Fibroblast of mammary gland (primary cell): ENCODE measurements at regions not wholly inside any gene's neighbourhood (a gene's known extent, or its start where the extent isn't known, plus 50 kb on each side); places are given as distances from the start of the nearest gene placed in this dataset.

ENCODE experiments used
- DNase-seq: peaks from one replicate; pipeline ENCODE4 v3.0.0-alpha.2; 2010; ENCODE audit warnings: low read depth
- H3K4me3 ChIP-seq: 2 replicates; pipeline ENCODE4 v1.5.1; 2011; ENCODE audit warnings: low read depth, mild to moderate bottlenecking, low read length, moderate library complexity; ENCODE audit not compliant: control insufficient read depth
- TF ChIP-seq, protein P1 (sequence below): conservative IDR thresholded peaks from 2 replicates; pipeline ENCODE4 v1.5.1; 2011; ENCODE audit warnings: low read depth, low read length, inconsistent platforms; ENCODE audit not compliant: control insufficient read depth, insufficient read depth

DNA sequence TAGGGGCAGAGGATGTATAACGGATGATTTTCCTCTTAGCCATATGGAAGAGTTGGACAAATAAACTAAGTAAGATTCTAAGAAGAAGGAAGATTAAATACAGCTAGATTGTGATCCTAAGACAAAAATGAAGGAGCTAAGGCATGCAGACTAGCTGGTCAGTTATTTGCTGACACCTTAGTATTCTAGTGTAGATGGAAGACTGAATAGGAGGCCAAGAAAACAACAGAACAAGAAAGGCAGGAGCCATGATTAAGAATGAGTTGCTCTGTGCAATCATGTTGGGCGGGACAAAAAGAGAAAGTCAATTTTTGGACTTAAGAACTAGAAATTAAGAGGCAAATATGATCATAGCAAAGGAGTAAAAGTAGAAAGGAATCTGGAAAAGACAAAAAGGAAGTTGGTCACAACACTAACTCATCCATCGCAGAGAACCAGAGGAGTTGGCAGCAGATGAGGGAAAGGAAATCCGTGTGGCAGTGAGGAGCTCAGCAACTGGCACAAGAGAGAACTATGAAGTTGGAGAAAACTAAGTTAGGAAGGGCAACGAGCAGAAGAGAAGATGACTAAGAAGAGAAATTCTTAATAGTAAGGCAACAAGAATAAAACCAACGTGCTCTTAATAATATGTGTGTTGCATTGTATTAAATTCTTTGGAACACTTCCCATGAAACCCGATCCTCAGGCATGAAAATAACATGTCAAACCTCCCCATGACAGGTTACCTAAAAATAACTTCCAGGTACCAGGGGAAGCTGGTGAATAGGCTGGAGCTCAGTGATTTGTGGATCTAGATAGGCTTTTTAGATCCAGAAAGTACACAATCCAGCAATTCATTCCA is 234.4 kb downstream of the LTN1 start:
- TF ChIP-seq, protein P1, sequence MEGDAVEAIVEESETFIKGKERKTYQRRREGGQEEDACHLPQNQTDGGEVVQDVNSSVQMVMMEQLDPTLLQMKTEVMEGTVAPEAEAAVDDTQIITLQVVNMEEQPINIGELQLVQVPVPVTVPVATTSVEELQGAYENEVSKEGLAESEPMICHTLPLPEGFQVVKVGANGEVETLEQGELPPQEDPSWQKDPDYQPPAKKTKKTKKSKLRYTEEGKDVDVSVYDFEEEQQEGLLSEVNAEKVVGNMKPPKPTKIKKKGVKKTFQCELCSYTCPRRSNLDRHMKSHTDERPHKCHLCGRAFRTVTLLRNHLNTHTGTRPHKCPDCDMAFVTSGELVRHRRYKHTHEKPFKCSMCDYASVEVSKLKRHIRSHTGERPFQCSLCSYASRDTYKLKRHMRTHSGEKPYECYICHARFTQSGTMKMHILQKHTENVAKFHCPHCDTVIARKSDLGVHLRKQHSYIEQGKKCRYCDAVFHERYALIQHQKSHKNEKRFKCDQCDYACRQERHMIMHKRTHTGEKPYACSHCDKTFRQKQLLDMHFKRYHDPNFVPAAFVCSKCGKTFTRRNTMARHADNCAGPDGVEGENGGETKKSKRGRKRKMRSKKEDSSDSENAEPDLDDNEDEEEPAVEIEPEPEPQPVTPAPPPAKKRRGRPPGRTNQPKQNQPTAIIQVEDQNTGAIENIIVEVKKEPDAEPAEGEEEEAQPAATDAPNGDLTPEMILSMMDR: no peak
- DNase-seq: peak; percentile 16
- H3K4me3 ChIP-seq: no peak overlapping the region

DNA sequence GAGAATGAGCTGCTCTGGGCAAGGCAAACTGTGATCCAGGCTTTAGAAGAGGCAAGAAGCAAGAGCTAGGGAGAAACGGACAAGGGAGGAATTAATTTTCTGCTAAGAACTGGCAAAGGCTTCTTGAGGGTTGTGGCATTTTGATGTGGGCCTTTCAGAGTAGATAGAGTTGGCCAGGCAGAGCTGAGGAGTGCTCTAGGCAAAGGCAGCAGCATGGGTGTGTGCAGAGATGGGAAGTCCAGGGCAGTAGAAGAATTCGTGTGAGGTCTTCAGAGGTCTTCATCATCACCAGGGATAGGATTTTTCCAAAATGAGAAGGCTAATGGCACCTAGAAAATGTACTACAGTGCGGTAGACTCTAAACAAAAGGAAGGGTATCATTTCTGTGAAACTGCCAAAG is 237.8 kb downstream of the LTN1 start:
- no peak overlapping the region for H3K4me3 ChIP-seq
- TF ChIP-seq, protein P1: no peak
- no peak for DNase-seq

DNA sequence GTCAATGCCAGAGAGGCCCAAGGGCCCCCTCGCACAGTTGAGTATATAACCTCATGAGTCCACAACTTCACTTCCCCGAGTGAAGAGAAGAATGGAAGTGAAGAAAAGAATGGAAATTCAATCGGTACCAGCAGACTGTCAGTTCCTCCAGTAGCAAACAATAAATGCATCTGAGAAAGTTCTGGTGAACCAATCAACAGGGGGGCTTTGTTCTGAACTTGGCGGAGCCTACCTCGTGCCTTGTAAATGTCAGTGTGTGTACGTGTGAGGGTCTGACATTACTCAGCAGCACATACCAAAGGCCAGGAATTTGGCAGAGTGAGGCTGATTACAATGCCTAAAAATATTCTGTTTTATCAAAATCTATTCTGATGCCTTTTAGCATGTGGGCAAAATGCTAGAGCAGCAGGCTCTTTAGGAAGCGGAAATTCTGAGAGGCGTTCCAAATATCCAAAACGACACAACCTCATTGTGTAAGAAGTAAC is 238.5 kb downstream of the LTN1 start:
- TF ChIP-seq, protein P1: no peak
- peak; percentile 79 for DNase-seq
- no peak overlapping the region for H3K4me3 ChIP-seq

- TF ChIP-seq, protein P1: no peak
- H3K4me3 ChIP-seq: no peak overlapping the region
- no peak for DNase-seq
Measured at GRCh38 chr21:28752131-28752530, 240.5 kb downstream of the LTN1 start.

- H3K4me3 ChIP-seq: no peak overlapping the region
- DNase-seq: no peak
- TF ChIP-seq, protein P1: no peak
Measured at GRCh38 chr21:28751176-28751575, 241.5 kb downstream of the LTN1 start.

- TF ChIP-seq, protein P1: no peak
- no peak overlapping the region for H3K4me3 ChIP-seq
- no peak for DNase-seq
Measured at GRCh38 chr21:28750565-28750964, 242.1 kb downstream of the LTN1 start.

DNA sequence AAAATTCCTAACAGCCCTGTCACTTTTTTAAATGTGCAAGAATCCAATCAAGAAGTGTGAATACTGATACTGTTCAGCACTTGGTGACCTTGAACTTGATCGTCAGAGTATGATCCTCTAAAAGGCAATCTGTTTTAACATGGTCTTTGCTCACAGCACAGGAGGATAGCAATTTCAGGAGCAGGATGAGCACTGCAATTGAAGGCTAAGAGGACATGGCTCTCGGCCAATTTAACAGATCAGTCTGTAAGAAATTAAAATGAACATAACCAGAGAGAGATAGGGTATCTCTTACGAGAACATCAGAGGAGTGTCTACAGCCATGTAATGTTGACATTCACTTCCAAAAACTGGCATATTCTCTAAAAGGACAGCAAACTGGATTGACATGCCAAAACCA is 243.1 kb downstream of the LTN1 start:
- DNase-seq: no peak
- no peak overlapping the region for H3K4me3 ChIP-seq
- TF ChIP-seq, protein P1: no peak
